Thoracic aorta (tissue), 2 donors: ENCODE measurements at regions not wholly inside any gene's neighbourhood (a gene's known extent, or its start where the extent isn't known, plus 50 kb on each side); places are given as distances from the start of the nearest gene placed in this dataset.

Source experiments
- ATAC-seq: fragments of 150-250 bp; one replicate; pipeline ENCODE4 v1.8.0; 2017; ENCODE audit warnings: low read depth; ENCODE audit not compliant: insufficient number of reproducible peaks, low FRiP score
- DNase-seq: peaks from one replicate; pipeline ENCODE4 v3.0.0-alpha.2; 2020; ENCODE audit warnings: low spot score
- H3K27ac ChIP-seq, 2 donors: fragments of 200-600 bp; sonication (generic); 1 replicate in 1 of 2; 2 replicates in 1 of 2; pipeline ENCODE4 v1.5.1; 2016; ENCODE audit warnings: mild to moderate bottlenecking in 2 of 2, moderate library complexity in 2 of 2
- H3K27me3 ChIP-seq: fragments of 200-600 bp; sonication (generic); replicated peaks from 2 replicates; pipeline ENCODE4 v1.6.0; 2016; ENCODE audit warnings: mild to moderate bottlenecking; ENCODE audit not compliant: insufficient read depth
- H3K36me3 ChIP-seq: fragments of 200-600 bp; sonication (generic); one replicate; pipeline ENCODE4 v1.5.1; 2016
- H3K4me1 ChIP-seq, 2 donors: fragments of 200-600 bp; sonication (generic); 1 replicate in 1 of 2; 2 replicates in 1 of 2; pipeline versions ENCODE4 v1.5.1 to v1.6.0; 2016; ENCODE audit warnings: low read depth in 2 of 2, mild to moderate bottlenecking in 1 of 2; ENCODE audit not compliant: control insufficient read depth in 1 of 2
- H3K4me3 ChIP-seq: fragments of 200-600 bp; sonication (generic); 2 replicates; pipeline ENCODE4 v1.5.1; 2016; ENCODE audit warnings: mild to moderate bottlenecking
- H3K9me3 ChIP-seq: fragments of 200-600 bp; sonication (generic); 2 replicates; pipeline ENCODE4 v1.5.1; 2016
- CTCF ChIP-seq: fragments of 200-600 bp; sonication (generic); IDR thresholded peaks from one replicate; pipeline ENCODE4 v1.5.1; 2019; ENCODE audit warnings: antibody characterized with exemption

- no peak overlapping the region for H3K27ac ChIP-seq
- DNase-seq = no peak
- H3K27me3 ChIP-seq = no peaks in the 10 kb centered on the region
- H3K9me3 ChIP-seq = no peaks in the 10 kb centered on the region
- no peaks in the 10 kb centered on the region for H3K4me1 ChIP-seq
- H3K4me3 ChIP-seq = no peak overlapping the region
- no peaks in the 10 kb centered on the region for H3K36me3 ChIP-seq
- no peak for TF ChIP-seq CTCF
- no peak for ATAC-seq
Observed at GRCh38 chr4:62144431-62144830, 944.3 kb downstream of the ADGRL3 start.

GRCh38 chr4:62135565-62136156 is 935.5 kb downstream of the ADGRL3 start:
- TF ChIP-seq CTCF = no peak
- Histone ChIP-seq H3K4me1 (peaks cover 0 to 14% of the 10 kb centered on the region in 2 donors), H3K36me3 (no peaks in the 10 kb centered on the region), H3K27me3 (no peaks in the 10 kb centered on the region), H3K4me3 (no peak overlapping the region), H3K27ac (no peak overlapping the region), H3K9me3 (no peaks in the 10 kb centered on the region)
- DNase-seq (no peak), ATAC-seq (no peak)

GRCh38 chr4:62133977-62134376 is 933.9 kb downstream of the ADGRL3 start:
- Histone ChIP-seq H3K27ac (no peak overlapping the region), H3K4me1 (peaks cover 0 to 14% of the 10 kb centered on the region in 2 donors), H3K36me3 (no peaks in the 10 kb centered on the region), H3K4me3 (no peak overlapping the region), H3K27me3 (no peaks in the 10 kb centered on the region), H3K9me3 (no peaks in the 10 kb centered on the region)
- ATAC-seq = no peak
- no peak for DNase-seq
- TF ChIP-seq CTCF = no peak

GRCh38 chr4:62133101-62133897 is 933.2 kb downstream of the ADGRL3 start:
- Histone ChIP-seq H3K9me3 (no peaks in the 10 kb centered on the region), H3K4me1 (peaks cover 0 to 14% of the 10 kb centered on the region in 2 donors), H3K27me3 (no peaks in the 10 kb centered on the region), H3K4me3 (no peak overlapping the region), H3K27ac (no peak overlapping the region), H3K36me3 (no peaks in the 10 kb centered on the region)
- ATAC-seq (no peak), DNase-seq (no peak)
- TF ChIP-seq CTCF = no peak

GRCh38 chr4:62131049-62131448 is 930.9 kb downstream of the ADGRL3 start:
- Histone ChIP-seq H3K9me3 (no peaks in the 10 kb centered on the region), H3K4me3 (no peak overlapping the region), H3K27ac (no peak overlapping the region), H3K36me3 (no peaks in the 10 kb centered on the region), H3K4me1 (peaks cover 0 to 14% of the 10 kb centered on the region in 2 donors), H3K27me3 (no peaks in the 10 kb centered on the region)
- DNase-seq (no peak), ATAC-seq (no peak)
- no peak for TF ChIP-seq CTCF
